GDM1 (cell line): ENCODE measurements at regions not wholly inside any gene's neighbourhood (a gene's known extent, or its start where the extent isn't known, plus 50 kb on each side); places are given as distances from the start of the nearest gene placed in this dataset.

ENCODE experiments used
- DNase-seq: peaks from one replicate; lab custom pipeline; 2025; lab: John Stamatoyannopoulos, UW

GRCh38 chr12:41932470-41932991 is 212.1 kb downstream of the GXYLT1 start:
- DNase-seq: peak; percentile 67

DNA sequence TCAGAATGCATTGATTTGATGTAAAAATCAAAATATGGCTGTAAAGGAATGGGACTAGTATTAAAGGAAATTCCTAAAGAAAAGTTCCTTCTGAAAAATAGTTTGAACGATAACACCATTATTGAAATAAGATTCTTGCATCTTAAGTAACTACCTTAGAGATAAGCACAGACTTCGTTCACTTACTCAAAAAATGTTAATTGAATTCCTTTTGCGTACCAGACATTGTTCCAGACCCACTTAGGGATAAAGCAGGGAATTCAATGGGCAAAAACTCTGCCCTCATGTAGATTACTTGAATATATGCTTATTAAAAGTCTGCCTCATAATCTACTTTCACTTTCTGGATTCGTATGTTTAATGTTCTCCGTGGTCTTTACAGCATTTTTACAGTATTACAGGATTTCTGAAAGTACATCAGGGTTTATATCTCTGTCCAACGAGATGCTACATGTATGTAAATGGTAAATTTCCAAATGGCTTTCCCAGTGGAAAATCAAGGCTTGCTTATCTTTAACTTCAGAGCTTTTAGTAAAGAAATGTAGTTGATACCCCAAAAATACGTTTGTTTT is 213.7 kb downstream of the GXYLT1 start:
- DNase-seq: no peak

DNA sequence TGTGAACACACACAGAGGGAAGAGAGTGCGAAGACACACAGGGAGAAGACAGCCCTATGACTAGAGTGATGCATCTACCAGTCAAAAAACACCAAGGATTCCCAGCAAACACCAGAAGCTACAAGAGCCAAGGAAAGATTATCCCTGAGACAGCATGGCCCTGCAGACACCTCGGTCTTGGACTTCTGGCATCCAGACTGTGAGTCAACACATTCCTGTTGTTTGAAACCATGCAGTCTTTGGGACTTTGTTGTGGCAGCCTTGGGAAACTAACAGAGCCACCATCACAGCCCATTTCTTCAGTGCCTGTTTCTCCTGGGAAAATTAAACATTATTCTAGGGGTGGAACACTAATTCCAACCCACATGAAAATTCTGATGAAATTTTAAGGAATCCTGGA is 220.6 kb downstream of the GXYLT1 start:
- no peak for DNase-seq

GRCh38 chr12:41923351-41923750 is 221.3 kb downstream of the GXYLT1 start:
- DNase-seq: no peak

DNA sequence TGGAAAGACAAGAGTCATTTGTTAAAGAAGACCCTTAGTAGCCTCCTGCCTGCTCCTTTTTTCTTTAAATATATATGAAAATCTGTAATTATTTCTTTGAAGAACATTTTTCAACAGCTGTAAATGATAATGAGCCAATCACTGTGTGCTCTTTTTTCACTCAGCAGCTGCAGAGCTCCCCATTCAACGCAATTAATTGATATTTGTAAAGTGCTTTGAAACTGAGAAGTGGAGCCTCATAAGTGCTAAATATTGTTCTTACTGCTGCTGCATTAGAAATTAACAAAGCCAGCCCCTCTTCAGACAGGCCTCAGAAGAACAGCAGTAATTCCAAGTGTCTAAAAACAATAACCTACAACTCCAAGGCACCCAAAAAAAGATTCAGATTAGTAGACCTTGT is 224.3 kb downstream of the GXYLT1 start:
- no peak for DNase-seq

- no peak for DNase-seq
Observed at GRCh38 chr12:41919526-41920261, 225.0 kb downstream of the GXYLT1 start.

- DNase-seq: no peak
Observed at GRCh38 chr12:41919048-41919447, 225.6 kb downstream of the GXYLT1 start.

- DNase-seq: no peak
Observed at GRCh38 chr12:41917938-41918341, 226.7 kb downstream of the GXYLT1 start.

GRCh38 chr12:41917181-41917580 is 227.5 kb downstream of the GXYLT1 start:
- no peak for DNase-seq

DNA sequence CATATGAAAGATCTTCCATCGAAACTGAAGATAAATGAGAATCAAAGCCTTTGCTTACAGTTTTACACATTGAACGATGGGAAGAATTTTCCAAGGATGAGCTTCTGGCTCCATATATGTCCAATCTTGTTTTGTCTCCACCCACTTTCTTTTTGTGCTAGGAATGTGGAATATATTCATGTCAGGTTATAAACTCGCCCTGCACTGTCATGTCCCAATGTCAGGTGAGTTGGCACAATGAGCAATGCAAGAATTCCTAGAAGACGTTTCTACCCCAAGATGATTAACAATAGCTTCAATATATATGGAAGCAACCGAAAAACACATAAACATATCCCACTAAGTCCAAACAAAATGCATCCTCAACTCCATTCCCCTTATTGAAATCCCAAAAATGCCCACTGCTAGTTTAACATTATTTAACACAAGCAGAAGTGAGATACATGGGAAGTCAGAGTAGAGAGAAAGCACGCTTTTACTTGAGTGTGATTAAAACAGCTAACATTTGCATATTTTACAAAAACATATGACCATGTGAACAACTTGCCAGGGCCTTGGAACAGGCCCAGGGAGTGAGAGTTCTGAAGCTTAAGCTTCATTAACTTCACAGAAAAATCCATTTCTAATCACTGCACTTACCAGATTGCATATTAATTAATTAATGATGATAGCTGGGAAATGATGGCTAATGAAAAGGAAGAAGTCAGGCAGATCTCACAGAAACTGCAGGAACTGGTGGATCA is 233.9 kb downstream of the GXYLT1 start:
- DNase-seq: no peak

GRCh38 chr12:41908206-41908605 is 236.5 kb downstream of the GXYLT1 start:
- DNase-seq: no peak

GRCh38 chr12:41907550-41907949 is 237.1 kb downstream of the GXYLT1 start:
- no peak for DNase-seq

DNA sequence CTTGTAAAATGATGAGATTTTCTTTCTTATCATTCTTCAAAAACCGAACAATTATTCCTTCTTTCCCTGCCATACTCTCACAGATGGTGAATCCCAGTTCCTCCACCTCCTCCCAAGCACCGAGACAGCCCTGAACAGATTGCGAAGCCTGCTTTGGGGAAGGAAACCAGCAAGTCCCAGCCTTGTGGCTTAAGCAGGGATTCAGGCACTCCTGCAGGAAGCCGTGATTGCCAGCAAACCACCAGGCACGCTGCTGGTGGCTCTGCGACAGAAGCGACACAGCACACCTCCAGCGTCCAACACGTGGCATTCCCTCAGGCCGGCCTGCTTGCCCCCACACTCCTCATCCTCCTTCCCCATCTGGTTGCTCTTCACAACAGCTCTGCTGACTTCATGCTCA is 237.7 kb downstream of the GXYLT1 start:
- no peak for DNase-seq

DNA sequence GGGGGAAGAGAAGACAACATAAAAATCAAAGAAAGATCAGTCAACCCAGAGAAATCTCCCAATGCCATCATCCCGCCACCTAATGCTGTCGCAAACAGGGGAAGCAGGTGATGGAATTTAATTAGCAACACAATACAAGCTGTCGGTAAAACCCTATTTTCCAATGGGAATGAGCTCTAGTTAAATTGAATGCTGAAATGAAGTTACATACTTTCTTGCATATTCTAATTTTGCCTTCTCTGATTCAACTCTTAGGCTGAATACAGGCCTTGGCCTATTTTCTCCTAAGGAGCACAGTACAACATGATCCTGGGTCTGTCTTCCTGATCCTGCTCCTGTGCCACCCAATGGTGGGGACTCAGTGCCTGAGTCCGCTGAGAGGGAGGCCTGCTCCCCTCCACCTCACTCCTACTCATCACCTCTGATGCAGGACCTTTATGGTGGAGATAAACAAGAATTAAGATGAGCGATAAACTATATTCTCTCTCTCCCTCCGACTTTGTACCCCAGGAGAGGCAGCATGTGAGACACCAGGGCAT is 238.8 kb downstream of the GXYLT1 start:
- no peak for DNase-seq

DNA sequence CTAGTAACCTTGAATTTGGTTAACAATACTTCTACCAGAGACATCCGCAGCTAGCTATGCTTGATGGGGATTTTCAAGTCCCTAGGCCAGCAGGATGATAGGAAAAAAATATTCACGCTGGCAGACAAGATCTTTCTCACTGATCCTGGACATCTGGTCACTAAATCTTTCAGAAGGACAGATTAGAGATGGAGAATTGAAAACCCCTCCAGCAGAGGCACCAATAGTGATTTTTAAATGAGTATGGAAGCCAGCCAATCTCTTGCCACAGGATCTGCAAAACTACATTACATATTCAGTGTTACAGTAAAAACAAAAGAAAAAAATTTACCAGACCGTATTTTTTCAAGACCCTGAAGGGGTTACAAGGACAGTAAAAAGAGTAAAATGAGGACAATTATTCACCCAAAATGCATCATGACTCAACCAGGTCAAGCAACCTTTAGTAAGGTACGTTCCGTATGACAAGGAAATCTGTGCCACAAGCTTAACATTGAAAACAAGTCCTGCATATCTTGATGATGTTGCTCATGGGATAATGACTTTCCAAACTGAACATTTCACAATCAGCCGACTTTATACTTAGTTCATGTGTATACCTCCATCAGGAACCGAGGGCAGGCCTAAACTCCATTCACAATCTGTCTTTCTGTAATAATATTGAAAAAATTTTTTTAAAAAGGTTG is 239.5 kb downstream of the GXYLT1 start:
- DNase-seq: no peak

- no peak for DNase-seq
Observed at GRCh38 chr12:41904041-41904440, 240.6 kb downstream of the GXYLT1 start.

- no peak for DNase-seq
Observed at GRCh38 chr12:41903014-41903708, 241.5 kb downstream of the GXYLT1 start.

DNA sequence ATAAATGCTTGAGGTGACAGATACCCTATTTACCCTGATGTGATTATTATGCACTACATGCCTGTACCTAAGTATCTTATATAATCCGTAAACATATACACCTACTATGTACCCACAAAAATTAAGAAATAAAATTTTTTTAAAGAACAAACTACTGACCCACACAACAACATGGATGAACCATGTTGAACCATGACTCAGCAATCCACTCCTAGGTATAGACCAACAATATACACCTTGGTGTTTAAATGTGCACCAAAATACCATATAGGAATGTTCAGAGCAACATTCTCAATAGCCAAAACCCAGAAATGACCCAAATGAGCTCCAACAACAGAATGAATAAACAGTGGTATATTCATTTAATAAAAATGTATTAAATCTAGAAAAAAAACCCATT is 245.1 kb downstream of the GXYLT1 start:
- no peak for DNase-seq

GRCh38 chr12:41897593-41897992 is 247.1 kb downstream of the GXYLT1 start:
- DNase-seq: no peak

GRCh38 chr12:41893491-41893890 is 251.2 kb downstream of the GXYLT1 start:
- DNase-seq: no peak

- DNase-seq: no peak
Observed at GRCh38 chr12:41892302-41892701, 252.4 kb downstream of the GXYLT1 start.

- no peak for DNase-seq
Observed at GRCh38 chr12:41891226-41891625, 253.4 kb downstream of the GXYLT1 start.
